ENCODE measurements at regions not wholly inside any gene's neighbourhood (a gene's known extent, or its start where the extent isn't known, plus 50 kb on each side); places are given as distances from the start of the nearest gene placed in this dataset.
A peak's percentile ranks its signal among the peaks of the same experiment; 100 is the strongest.

- no peak for DNase-seq (ENCODE audit: low read depth)
Measured at GRCh38 chr3:193801097-193801496, 208.1 kb downstream of the OPA1 start.

- DNase-seq (ENCODE audit: low read depth): no peak
Measured at GRCh38 chr3:193803288-193803687, 210.3 kb downstream of the OPA1 start.

- DNase-seq (ENCODE audit: low read depth): peak; percentile 99
Measured at GRCh38 chr3:193805448-193805847, 212.4 kb downstream of the OPA1 start.

- no peak for DNase-seq (ENCODE audit: low read depth)
Measured at GRCh38 chr3:193808317-193808716, 215.3 kb downstream of the OPA1 start.

- DNase-seq (ENCODE audit: low read depth): no peak
Measured at GRCh38 chr3:193809106-193809505, 216.1 kb downstream of the OPA1 start.

- DNase-seq (ENCODE audit: low read depth): no peak
Measured at GRCh38 chr3:193812078-193812725, 219.2 kb downstream of the OPA1 start.

GRCh38 chr3:193812791-193813500 is 219.9 kb downstream of the OPA1 start:
- DNase-seq (ENCODE audit: low read depth): no peak

- DNase-seq (ENCODE audit: low read depth): no peak
Measured at GRCh38 chr3:193813501-193813830, 220.5 kb downstream of the OPA1 start.

- no peak for DNase-seq (ENCODE audit: low read depth)
Measured at GRCh38 chr3:193814166-193814892, 221.3 kb downstream of the OPA1 start.

GRCh38 chr3:193815246-193816027 is 222.4 kb downstream of the OPA1 start:
- DNase-seq (ENCODE audit: low read depth): no peak

GRCh38 chr3:193816028-193816395 is 223.0 kb downstream of the OPA1 start:
- DNase-seq (ENCODE audit: low read depth): no peak

- no peak for DNase-seq (ENCODE audit: low read depth)
Measured at GRCh38 chr3:193816656-193817311, 223.8 kb downstream of the OPA1 start.

GRCh38 chr3:193819117-193820010 is 226.4 kb downstream of the OPA1 start:
- no peak for DNase-seq (ENCODE audit: low read depth)

GRCh38 chr3:193821151-193821668 is 228.2 kb downstream of the OPA1 start:
- no peak for DNase-seq (ENCODE audit: low read depth)

GRCh38 chr3:193822492-193823212 is 229.6 kb downstream of the OPA1 start:
- DNase-seq (ENCODE audit: low read depth): peak; percentile 79

GRCh38 chr3:193823213-193823605 is 230.2 kb downstream of the OPA1 start:
- peak; percentile 62 for DNase-seq (ENCODE audit: low read depth)

GRCh38 chr3:193824365-193824764 is 231.4 kb downstream of the OPA1 start:
- no peak for DNase-seq (ENCODE audit: low read depth)

GRCh38 chr3:193825617-193826016 is 232.6 kb downstream of the OPA1 start:
- no peak for DNase-seq (ENCODE audit: low read depth)

- peak; percentile 88 for DNase-seq (ENCODE audit: low read depth)
Measured at GRCh38 chr3:193826159-193826795, 233.3 kb downstream of the OPA1 start.

Data from RPMI7951 (cell line).